T47D (cell line): ENCODE measurements at regions not wholly inside any gene's neighbourhood (a gene's known extent, or its start where the extent isn't known, plus 50 kb on each side); places are given as distances from the start of the nearest gene placed in this dataset.
A peak's percentile ranks its signal among the peaks of the same experiment; 100 is the strongest.
"Not testable (repeated sequence)": the region's sequence is repeated elsewhere in the genome, so short reads cannot be mapped to it uniquely, and the experiment has no call there.

ENCODE experiments used
- DNase-seq, 2 experiments: peaks; one replicate each; pipeline versions ENCODE4 v3.0.0 to v3.0.0-alpha.2; 2011 to 2012; ENCODE audit warnings: low read depth in 1 of 2, low spot score in 1 of 2
- JUND ChIP-seq: IDR thresholded peaks from 2 replicates; pipeline ENCODE4 v1.6.1; 2012; ENCODE audit warnings: low read depth
- in situ Hi-C: cut with HindIII; loops from 2 replicates; pipeline ENCODE4 v1.10.0; 2016; ENCODE audit warnings: low sequenced_read_pairs, low pct_unique_long_range_greater_than_20kb

DNA sequence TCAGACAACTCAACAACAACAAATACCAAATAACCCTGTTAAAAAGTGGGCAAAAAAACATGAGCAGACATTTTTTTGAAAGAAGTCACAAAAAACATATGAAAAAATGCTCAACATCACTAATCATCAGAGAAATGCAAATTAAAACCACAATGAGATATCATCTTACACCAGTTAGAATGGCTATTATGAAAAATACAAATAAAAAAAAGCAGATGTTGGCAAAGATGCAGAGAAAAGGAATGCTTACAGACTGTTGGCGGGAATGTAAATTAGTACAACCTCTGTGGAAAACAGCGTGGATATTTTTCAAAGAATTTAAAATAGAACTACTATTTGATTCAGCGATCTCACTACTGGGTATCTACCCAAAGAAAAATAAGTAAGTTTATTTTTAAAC is 114.0 kb downstream of the SLC38A4 start:
- in situ Hi-C loops = no loop called here
- no peak for DNase-seq
- TF ChIP-seq JUND = no peak

DNA sequence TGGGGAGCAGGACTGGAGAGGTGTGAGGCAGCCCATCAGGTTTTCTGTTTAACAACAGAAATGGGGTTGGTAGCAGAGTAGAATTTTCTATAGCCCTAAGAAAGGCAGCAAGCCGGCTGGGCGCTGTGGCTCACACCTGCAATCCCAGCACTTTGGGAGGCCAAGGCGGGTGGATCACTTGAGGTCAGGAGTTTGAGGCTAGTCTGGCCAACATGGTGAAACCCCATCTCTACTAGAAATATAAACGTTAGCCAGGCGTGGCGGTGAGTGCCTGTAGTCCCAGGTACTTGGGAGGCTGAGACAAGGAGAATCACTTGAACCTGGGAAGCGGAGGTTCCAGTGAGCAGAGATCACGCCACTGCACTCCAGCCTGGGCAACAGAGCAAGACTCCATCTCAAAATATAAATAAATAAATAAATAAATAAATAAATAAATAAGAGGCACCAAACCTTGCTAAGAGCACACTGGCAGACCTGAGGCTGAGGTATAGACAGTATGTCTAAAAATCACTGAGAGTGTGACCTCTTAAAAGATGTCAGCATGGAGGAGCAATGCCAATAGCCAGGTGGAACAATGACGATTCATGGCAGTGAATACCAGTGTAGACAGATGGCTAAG is 115.6 kb downstream of the SLC38A4 start:
- DNase-seq = no peak
- TF ChIP-seq JUND = no peak
- in situ Hi-C loops = no loop called here

DNA sequence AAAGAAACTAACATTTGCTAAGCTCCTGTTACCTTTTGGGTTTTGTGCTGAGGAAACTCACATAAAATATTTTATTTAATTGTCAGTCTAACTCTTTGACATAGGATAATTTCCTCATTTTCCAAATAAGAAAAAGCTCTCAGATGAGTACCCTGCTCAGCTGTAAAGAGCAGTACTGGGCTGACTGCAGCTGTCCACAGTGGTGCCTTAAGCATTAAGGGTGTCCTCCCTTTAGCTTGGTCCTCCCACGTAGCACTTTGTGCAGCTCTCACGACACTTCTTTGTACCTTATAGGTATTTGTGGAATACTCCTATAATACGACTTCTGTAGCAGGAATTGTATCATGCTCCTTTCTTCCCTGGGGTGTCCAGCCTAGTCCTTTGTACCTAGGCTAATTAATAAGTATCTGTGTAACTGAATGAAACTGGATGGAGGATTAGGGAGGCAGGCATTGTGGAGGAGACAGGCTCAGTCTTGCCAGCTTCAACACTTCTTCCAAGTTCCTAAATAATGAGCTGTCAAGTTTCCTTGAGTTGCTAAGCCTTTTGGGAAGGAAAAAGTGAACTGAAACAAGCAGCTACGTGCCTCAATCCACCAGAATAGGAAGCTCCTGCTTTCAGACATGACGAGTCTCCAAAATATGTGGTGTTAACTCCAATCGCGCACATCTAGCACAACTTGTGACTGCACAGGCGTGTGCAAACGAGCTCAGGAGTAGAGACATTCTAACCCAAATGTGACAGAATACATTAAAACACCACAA is 123.0 kb downstream of the SLC38A4 start:
- no peak for DNase-seq
- no peak for TF ChIP-seq JUND
- in situ Hi-C loops = no loop called here

DNA sequence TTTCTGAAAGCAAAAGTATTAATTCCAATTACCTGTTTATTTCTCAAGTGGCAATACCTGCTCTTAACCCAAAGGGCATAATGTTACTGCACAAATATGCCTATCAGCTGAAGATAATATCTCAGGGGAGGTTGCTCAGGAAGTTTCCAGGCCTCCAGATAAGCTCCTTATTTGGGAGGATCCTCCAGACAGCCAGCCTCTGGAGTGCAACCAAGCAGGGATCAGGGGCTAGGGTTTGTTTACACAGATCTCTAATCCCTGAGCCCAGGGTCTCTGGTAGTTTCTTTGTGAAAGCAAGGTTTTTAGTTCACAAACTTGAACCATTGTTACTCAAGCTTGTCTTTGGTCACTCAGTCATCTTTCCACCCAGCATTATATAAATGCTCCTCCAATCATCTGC is 124.4 kb downstream of the SLC38A4 start:
- no peak for TF ChIP-seq JUND
- in situ Hi-C loops = no loop called here

DNA sequence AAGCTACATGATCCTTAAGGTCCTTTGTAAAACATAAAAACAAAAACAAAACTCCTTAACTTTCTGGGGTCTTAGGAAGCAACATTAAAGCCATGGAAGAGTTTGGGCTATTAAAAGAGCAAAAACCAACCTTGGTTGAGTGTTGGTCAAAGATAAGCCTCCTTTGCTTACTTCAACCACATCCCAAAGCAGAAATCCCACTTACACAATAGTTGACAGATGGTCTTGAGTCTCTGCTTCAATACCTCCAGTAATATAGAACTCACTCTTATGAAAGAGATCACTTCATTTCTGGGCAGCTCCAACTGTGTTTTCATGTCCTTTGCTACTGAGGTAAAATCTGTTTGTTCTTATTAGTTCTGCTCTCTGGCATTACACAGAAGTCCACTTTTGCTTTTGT is 125.8 kb downstream of the SLC38A4 start:
- no peak for TF ChIP-seq JUND
- in situ Hi-C loops = no loop called here
- DNase-seq = no peak

More for the DNA sequence above, 124.4 kb downstream of the SLC38A4 start:
- DNase-seq = no peak

DNA sequence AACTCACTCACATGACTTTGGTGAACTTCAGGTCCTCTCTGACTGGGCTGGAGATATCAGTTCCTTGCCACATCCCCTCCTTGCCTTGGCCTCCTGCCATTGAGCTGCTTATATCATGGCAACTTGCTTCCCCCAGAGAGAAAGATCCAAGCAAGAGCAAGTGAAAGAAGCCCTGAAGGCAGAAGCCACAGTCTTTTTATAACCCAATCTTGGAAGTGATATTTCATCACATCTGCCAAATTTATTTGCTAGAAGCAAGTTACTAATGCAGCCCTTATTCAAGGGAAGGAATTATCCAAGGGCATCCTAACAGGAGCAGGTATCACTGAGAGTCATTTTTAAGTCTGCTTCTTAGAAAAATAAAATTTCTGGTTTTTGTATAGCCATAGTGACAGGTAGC is 127.8 kb downstream of the SLC38A4 start:
- TF ChIP-seq JUND = no peak
- DNase-seq = no peak
- in situ Hi-C loops = no loop called here

DNA sequence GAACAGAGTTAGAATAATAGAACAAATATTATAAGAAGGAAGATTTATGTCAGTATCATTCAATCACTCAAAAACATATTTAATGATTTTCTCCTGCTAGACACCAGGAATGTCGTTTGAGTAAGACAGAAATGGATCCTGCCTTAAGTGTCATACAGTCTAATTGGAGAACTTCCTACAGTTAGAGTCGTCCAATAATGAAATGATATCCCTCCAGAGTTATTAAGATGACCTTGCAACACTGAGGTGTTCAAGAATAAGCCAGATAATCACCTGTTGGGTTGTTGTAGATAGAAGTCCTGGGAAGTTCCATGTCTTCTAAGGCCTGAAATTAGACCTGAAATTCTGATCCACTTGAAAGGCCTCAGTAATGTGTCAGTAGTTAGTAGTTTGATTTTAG is 132.3 kb downstream of the SLC38A4 start:
- TF ChIP-seq JUND = no peak
- DNase-seq = no peak
- in situ Hi-C loops = no loop called here

DNA sequence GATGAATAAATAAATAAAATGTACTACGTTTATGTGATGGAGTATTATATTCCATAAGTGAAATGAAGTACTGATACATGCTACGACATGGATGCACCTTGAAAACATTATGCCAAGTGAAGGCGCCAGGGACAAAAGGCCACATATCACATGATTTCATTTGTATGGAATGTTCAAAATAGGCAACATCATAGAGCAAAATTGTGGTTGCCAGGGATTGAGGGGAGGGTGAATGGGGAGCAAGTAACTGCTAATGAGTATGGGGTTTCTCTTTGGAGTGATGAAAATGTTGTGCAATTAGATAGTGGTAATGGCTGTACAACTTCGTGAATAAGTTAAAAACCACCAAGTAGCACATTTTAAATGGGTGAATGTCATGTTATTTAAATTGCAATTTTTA is 132.8 kb downstream of the SLC38A4 start:
- in situ Hi-C loops = no loop called here
- no peak for DNase-seq
- TF ChIP-seq JUND = no peak

DNA sequence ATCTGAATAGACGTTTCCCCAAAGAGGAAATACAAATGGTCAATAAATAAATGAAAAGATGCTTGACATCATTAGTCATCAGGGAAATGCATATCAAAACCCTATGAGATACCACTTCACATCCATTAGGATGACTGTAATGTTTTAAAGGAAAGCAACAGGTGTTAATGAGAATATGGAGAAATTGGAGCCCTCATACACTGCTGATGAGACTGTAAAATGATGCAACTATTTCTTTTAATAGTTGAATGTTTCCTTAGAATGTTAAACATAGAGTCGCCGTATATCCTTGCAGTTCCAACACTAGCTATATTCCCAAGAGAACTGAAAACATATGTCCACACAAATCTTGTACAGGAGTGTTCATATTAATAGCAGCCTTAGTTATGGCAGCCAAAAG is 133.2 kb downstream of the SLC38A4 start:
- no peak for DNase-seq
- TF ChIP-seq JUND = no peak
- in situ Hi-C loops = no loop called here

DNA sequence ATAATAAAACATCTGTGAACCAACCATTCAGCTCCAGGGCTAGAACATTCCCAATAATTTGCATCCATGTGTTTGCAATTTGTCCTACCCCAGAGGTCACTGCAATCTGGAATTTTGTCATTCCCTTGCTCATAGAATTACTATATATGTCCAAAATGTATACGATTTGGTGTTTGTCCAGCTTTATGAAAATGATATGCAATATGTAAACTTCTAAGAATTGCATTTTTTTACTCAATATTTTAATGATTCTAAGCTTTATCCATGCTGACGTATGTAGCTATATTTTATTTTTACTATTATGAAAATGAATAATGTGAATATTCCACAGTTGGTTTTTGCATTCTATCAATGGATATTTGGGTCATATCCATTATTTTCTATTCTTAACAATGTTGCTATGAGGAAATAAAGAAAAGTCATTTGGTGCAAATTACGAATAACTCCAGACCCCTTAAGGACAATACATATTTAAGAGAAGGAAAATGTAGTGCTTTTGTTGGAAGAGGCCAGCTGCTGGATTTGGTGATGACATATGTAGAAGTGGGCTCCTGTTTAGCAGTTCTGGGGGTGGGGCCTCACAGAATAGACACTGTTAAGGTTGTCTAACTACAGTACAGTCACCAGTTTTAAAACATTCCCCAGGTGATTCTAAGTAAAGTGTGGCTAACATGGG is 139.4 kb downstream of the SLC38A4 start:
- no peak for TF ChIP-seq JUND
- in situ Hi-C loops = no loop called here
- DNase-seq = no peak

DNA sequence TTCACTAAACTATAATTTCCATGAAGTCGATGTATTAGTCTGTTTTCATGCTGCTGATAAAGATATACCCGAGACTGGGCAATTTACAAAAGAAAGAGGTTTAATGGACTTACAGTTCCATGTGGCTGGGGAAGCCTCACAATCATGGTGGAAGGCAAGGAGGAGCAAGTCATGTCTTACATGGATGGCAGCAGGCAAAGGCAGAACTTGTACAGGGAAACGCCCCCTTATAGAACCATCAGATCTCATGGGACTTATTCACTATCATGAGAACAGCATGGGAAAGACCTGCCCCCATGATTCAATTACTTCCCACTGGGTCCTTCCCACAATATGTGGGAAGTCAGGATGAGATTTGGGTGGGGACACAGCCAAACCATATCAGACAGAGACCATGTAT is 141.6 kb downstream of the SLC38A4 start:
- in situ Hi-C loops, DNase-seq: not testable (repeated sequence)

DNA sequence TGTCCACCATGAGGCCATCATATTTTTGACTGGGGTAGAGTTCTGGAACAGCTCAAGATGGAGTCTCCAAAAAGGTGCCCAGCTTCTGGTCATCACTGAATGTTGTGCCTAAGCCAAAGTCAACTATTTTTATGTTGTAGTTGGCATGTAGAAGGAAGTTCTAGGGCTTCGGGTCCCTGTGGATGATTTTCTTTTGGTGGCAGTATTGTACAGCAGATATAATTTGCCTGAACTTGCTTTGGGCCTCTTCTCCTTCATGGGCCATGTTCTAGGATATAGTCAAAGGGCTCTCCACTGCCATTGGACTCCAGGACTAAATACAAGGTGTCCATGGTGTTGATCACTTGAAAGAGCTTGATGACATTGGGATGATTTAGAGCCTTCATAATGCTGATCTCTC is 143.6 kb downstream of the SLC38A4 start:
- peak in 1 of 2 experiments; percentile 32 for DNase-seq
- in situ Hi-C loops = no loop called here
- TF ChIP-seq JUND = no peak

DNA sequence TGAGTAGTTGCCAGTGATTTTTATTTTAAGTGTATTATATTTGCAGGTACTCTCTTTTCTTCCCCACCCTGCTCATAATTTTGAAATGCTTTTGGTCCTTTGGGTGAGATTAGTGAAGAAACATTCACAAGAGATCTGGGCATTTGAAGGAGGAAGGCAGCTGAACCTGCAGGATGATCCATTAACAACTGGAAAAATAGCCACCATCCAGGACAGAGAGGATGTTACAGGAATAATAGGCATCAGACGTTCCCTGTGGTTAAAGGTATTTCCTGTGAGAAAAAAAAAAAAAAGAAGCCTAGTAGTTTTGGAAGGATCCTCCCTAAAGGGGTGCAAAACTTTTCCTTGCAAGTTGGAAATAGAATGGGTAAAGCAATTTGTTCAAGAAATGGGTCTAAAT is 145.3 kb downstream of the SLC38A4 start:
- in situ Hi-C loops = no loop called here
- TF ChIP-seq JUND = no peak
- no peak for DNase-seq
